Neural cell (in vitro differentiated cells): ENCODE measurements at regions not wholly inside any gene's neighbourhood (a gene's known extent, or its start where the extent isn't known, plus 50 kb on each side); places are given as distances from the start of the nearest gene placed in this dataset.

Experiments
- H2AFZ ChIP-seq: fragments of 200-600, 300-800 bp; sonication (generic), shearing (Covaris generic); 2 replicates; pipeline ENCODE4 v1.6.0; 2014; ENCODE audit warnings: low read depth, mild to moderate bottlenecking, antibody characterized with exemption, low read length, moderate library complexity
- H3F3A ChIP-seq: fragments of 200-600 bp; shearing (Covaris generic); 2 replicates; pipeline ENCODE4 v1.6.1; 2016; ENCODE audit warnings: mild to moderate bottlenecking, moderate library complexity, mixed read lengths, antibody characterized with exemption, low read length; ENCODE audit not compliant: insufficient read depth, poor library complexity, severe bottlenecking
- H3K27ac ChIP-seq: fragments of 200-600, 300-800 bp; sonication (generic), shearing (Covaris generic); 2 replicates; pipeline ENCODE4 v1.5.1; 2014; ENCODE audit warnings: mild to moderate bottlenecking, low read length, moderate library complexity
- H3K27me3 ChIP-seq: fragments of 300-800, 200-600 bp; sonication (generic), shearing (Covaris generic); 2 replicates; pipeline ENCODE4 v1.6.0; 2014; ENCODE audit warnings: mild to moderate bottlenecking, low read depth, low read length, moderate library complexity; ENCODE audit not compliant: insufficient read depth
- H3K36me3 ChIP-seq: fragments of 300-800, 200-600 bp; sonication (generic), shearing (Covaris generic); 2 replicates; pipeline ENCODE4 v1.5.1; 2014; ENCODE audit warnings: mild to moderate bottlenecking, antibody characterized with exemption, low read length, moderate library complexity; ENCODE audit not compliant: insufficient read depth
- H3K4me2 ChIP-seq: fragments of 300-800, 200-600 bp; sonication (generic), shearing (Covaris generic); 2 replicates; pipeline ENCODE4 v1.6.0; 2014; ENCODE audit warnings: mild to moderate bottlenecking, low read length
- H3K4me3 ChIP-seq: fragments of 300-800, 200-600 bp; sonication (generic), shearing (Covaris generic); 2 replicates; pipeline ENCODE4 v1.5.1; 2014; ENCODE audit warnings: mild to moderate bottlenecking, low read length, moderate library complexity
- H3K79me2 ChIP-seq: fragments of 200-600 bp; shearing (Covaris generic); replicated peaks from 2 replicates; pipeline ENCODE4 v1.6.0; 2014; ENCODE audit warnings: mild to moderate bottlenecking, low read length, moderate library complexity; ENCODE audit not compliant: insufficient read depth
- H3K9ac ChIP-seq: fragments of 300-800, 200-600 bp; sonication (generic), shearing (Covaris generic); 2 replicates; pipeline ENCODE4 v1.6.1; 2016; ENCODE audit warnings: mild to moderate bottlenecking, low read length, mixed read lengths
- H3K9me2 ChIP-seq: fragments of 200-600 bp; shearing (Covaris generic); 2 replicates; pipeline ENCODE4 v1.6.1; 2016; ENCODE audit warnings: mild to moderate bottlenecking, low read length, mixed read lengths; ENCODE audit not compliant: insufficient read depth
- H3K9me3 ChIP-seq: fragments of 200-600, 300-800 bp; sonication (generic), shearing (Covaris generic); 2 replicates; pipeline ENCODE4 v1.6.1; 2016; ENCODE audit warnings: mild to moderate bottlenecking, mixed run types, low read length, moderate library complexity, mixed read lengths
- H4K20me1 ChIP-seq: fragments of 200-600 bp; shearing (Covaris generic); 2 replicates; pipeline ENCODE4 v1.6.1; 2016; ENCODE audit warnings: mild to moderate bottlenecking, mixed run types; ENCODE audit not compliant: insufficient read depth
- CTCF ChIP-seq: fragments of 450-650 bp; IDR thresholded peaks from 2 replicates; pipeline ENCODE4 v1.5.1; 2014; ENCODE audit warnings: antibody characterized with exemption, mild to moderate bottlenecking, moderate library complexity; ENCODE audit not compliant: poor library complexity, severe bottlenecking
- EP300 ChIP-seq: fragments of 450-650 bp; conservative IDR thresholded peaks from 2 replicates; pipeline ENCODE4 v1.6.1; 2014; ENCODE audit warnings: antibody characterized with exemption, mild to moderate bottlenecking, moderate library complexity; ENCODE audit not compliant: poor library complexity, severe bottlenecking
- EZH2 ChIP-seq: fragments of 200-600, 300-800 bp; shearing (Covaris generic), sonication (generic); IDR thresholded peaks from 2 replicates; pipeline ENCODE4 v1.6.1; 2014; ENCODE audit warnings: antibody characterized with exemption, low read length, borderline replicate concordance, mild to moderate bottlenecking; ENCODE audit not compliant: insufficient read depth, poor library complexity, severe bottlenecking
- MXI1 ChIP-seq: fragments of 450-650 bp; conservative IDR thresholded peaks from 2 replicates; pipeline ENCODE4 v1.6.1; 2014; ENCODE audit warnings: antibody characterized with exemption, mild to moderate bottlenecking; ENCODE audit not compliant: poor library complexity, severe bottlenecking
- POLR2AphosphoS5 ChIP-seq: IDR thresholded peaks from 2 replicates; pipeline ENCODE4 v1.6.1; 2012
- RAD21 ChIP-seq: fragments of 450-650 bp; conservative IDR thresholded peaks from 2 replicates; pipeline ENCODE4 v1.6.1; 2014; ENCODE audit warnings: antibody characterized with exemption, mild to moderate bottlenecking, moderate library complexity
- REST ChIP-seq: IDR thresholded peaks from 2 replicates; pipeline ENCODE4 v1.6.1; 2012; ENCODE audit warnings: borderline replicate concordance
- SMC3 ChIP-seq: fragments of 450-650 bp; conservative IDR thresholded peaks from 2 replicates; pipeline ENCODE4 v1.6.1; 2014; ENCODE audit warnings: antibody characterized with exemption, mild to moderate bottlenecking, moderate library complexity; ENCODE audit not compliant: poor library complexity
- TAF1 ChIP-seq: IDR thresholded peaks from 2 replicates; pipeline ENCODE4 v1.6.1; 2012; ENCODE audit warnings: low read depth

GRCh38 chr2:13916066-13916465 is 716.5 kb upstream of the LRATD1 start:
- no peak for TF ChIP-seq MXI1
- TF ChIP-seq EZH2 = no peak
- TF ChIP-seq CTCF = no peak
- TF ChIP-seq POLR2AphosphoS5 = no peak
- no peak for TF ChIP-seq TAF1
- TF ChIP-seq SMC3 = no peak
- no peak for TF ChIP-seq REST
- TF ChIP-seq EP300 = no peak
- TF ChIP-seq RAD21 = no peak
- Histone ChIP-seq H3K4me3 (no peak overlapping the region), H4K20me1 (no peaks in the 10 kb centered on the region), H3K9me2 (no peaks in the 10 kb centered on the region), H3K27me3 (no peaks in the 10 kb centered on the region), H2AFZ (no peak overlapping the region), H3K9me3 (no peaks in the 10 kb centered on the region), H3K36me3 (no peaks in the 10 kb centered on the region), H3K27ac (no peak overlapping the region), H3F3A (no peaks in the 10 kb centered on the region), H3K4me2 (no peak overlapping the region), H3K79me2 (no peaks in the 10 kb centered on the region), H3K9ac (no peak overlapping the region)

- Histone ChIP-seq H3K27me3 (no peaks in the 10 kb centered on the region), H3F3A (no peaks in the 10 kb centered on the region), H3K36me3 (no peaks in the 10 kb centered on the region), H3K27ac (no peak overlapping the region), H4K20me1 (no peaks in the 10 kb centered on the region), H3K9ac (no peak overlapping the region), H3K79me2 (no peaks in the 10 kb centered on the region), H3K9me3 (no peaks in the 10 kb centered on the region), H2AFZ (no peak overlapping the region), H3K4me3 (no peak overlapping the region), H3K4me2 (no peak overlapping the region), H3K9me2 (no peaks in the 10 kb centered on the region)
- TF ChIP-seq EP300 = no peak
- TF ChIP-seq EZH2 = no peak
- TF ChIP-seq TAF1 = no peak
- TF ChIP-seq REST = no peak
- no peak for TF ChIP-seq SMC3
- TF ChIP-seq POLR2AphosphoS5 = no peak
- no peak for TF ChIP-seq CTCF
- no peak for TF ChIP-seq RAD21
- no peak for TF ChIP-seq MXI1
Observed at GRCh38 chr2:13917958-13918357, 714.6 kb upstream of the LRATD1 start.
